ENCODE measurements at regions not wholly inside any gene's neighbourhood (a gene's known extent, or its start where the extent isn't known, plus 50 kb on each side); places are given as distances from the start of the nearest gene placed in this dataset.
A peak's percentile ranks its signal among the peaks of the same experiment; 100 is the strongest.
"Not testable (repeated sequence)": the region's sequence is repeated elsewhere in the genome, so short reads cannot be mapped to it uniquely, and the experiment has no call there.

GRCh38 chr2:61671561-61672315, 133.6 kb upstream of the XPO1 start:
- no peak for DNase-seq

- DNase-seq = no peak
These were observed 132.7 kb upstream of the XPO1 start for GRCh38 chr2:61670591-61671501.

GRCh38 chr2:61664190-61664589, 126.0 kb upstream of the XPO1 start:
- no peak for DNase-seq

GRCh38 chr2:61662990-61663389, 124.8 kb upstream of the XPO1 start:
- no peak for DNase-seq

- no peak for DNase-seq
These were observed 122.6 kb upstream of the XPO1 start for GRCh38 chr2:61660511-61661388.

GRCh38 chr2:61658841-61659780, 121.0 kb upstream of the XPO1 start:
- peak; percentile 47 to 59 for DNase-seq

- not testable (repeated sequence) for DNase-seq
These were observed 111.8 kb upstream of the XPO1 start for GRCh38 chr2:61649946-61650345.

GRCh38 chr2:61649021-61649420, 110.9 kb upstream of the XPO1 start:
- DNase-seq = no peak

GRCh38 chr2:61647044-61647443, 108.9 kb upstream of the XPO1 start:
- no peak for DNase-seq

GRCh38 chr2:61645911-61646310, 107.8 kb upstream of the XPO1 start:
- no peak for DNase-seq

- DNase-seq = not testable (repeated sequence)
These were observed 105.0 kb upstream of the XPO1 start for GRCh38 chr2:61643153-61643552.

- DNase-seq = no peak
These were observed 102.2 kb upstream of the XPO1 start for GRCh38 chr2:61640406-61640805.

- DNase-seq = no peak
These were observed 101.6 kb upstream of the XPO1 start for GRCh38 chr2:61639721-61640120.

GRCh38 chr2:61636686-61637085, 98.5 kb upstream of the XPO1 start:
- no peak for DNase-seq

- DNase-seq = no peak
These were observed 96.4 kb upstream of the XPO1 start for GRCh38 chr2:61634512-61634911.

GRCh38 chr2:61633250-61633649, 95.1 kb upstream of the XPO1 start:
- DNase-seq = no peak

GRCh38 chr2:61632276-61633169, 94.4 kb upstream of the XPO1 start:
- DNase-seq = no peak

- no peak for DNase-seq
These were observed 93.2 kb upstream of the XPO1 start for GRCh38 chr2:61631321-61631720.

GRCh38 chr2:61626827-61627226, 88.7 kb upstream of the XPO1 start:
- no peak for DNase-seq

- no peak for DNase-seq
These were observed 85.6 kb upstream of the XPO1 start for GRCh38 chr2:61623747-61624146.

Data from Kasumi-1 (cell line).